D721Med (cell line): ENCODE measurements at regions not wholly inside any gene's neighbourhood (a gene's known extent, or its start where the extent isn't known, plus 50 kb on each side); places are given as distances from the start of the nearest gene placed in this dataset.

Source experiments
- DNase-seq: peaks from one replicate; pipeline ENCODE4 v3.0.0; 2011; ENCODE audit warnings: low spot score; ENCODE audit not compliant: insufficient read length
- FAIRE-seq: peaks from 2 replicates; lab custom pipeline; 2011; peaks lifted over from hg19 to GRCh38; lab: Jason Lieb, UNC
- TF ChIP-seq, protein P1 (sequence below): IDR thresholded peaks from 2 replicates; pipeline ENCODE4 v1.5.1; 2012; ENCODE audit warnings: mild to moderate bottlenecking, control low read depth; ENCODE audit not compliant: insufficient read depth; ENCODE audit errors: missing control alignments

DNA sequence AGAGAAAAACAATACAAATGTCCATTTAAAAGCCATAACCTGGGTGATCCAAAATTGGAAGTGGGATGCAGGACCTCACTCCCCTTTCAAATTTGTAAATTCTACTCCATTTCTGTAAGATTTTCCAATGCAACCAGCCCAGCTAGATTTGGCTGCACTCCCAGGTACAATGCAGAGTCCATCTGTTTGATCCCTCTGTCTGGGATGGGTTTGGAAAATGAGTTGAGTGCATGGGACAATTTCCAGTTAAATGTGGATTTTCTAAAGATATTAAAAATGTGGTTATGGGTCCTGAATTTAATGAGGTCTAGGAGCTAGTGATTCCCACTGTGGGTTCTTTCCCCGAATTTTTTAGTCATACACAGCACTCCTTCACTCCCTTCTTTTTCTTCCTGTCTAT, 104.0 kb upstream of the ATP10B start:
- TF ChIP-seq, protein P1, sequence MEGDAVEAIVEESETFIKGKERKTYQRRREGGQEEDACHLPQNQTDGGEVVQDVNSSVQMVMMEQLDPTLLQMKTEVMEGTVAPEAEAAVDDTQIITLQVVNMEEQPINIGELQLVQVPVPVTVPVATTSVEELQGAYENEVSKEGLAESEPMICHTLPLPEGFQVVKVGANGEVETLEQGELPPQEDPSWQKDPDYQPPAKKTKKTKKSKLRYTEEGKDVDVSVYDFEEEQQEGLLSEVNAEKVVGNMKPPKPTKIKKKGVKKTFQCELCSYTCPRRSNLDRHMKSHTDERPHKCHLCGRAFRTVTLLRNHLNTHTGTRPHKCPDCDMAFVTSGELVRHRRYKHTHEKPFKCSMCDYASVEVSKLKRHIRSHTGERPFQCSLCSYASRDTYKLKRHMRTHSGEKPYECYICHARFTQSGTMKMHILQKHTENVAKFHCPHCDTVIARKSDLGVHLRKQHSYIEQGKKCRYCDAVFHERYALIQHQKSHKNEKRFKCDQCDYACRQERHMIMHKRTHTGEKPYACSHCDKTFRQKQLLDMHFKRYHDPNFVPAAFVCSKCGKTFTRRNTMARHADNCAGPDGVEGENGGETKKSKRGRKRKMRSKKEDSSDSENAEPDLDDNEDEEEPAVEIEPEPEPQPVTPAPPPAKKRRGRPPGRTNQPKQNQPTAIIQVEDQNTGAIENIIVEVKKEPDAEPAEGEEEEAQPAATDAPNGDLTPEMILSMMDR: no peak
- no peak for FAIRE-seq
- no peak for DNase-seq

DNA sequence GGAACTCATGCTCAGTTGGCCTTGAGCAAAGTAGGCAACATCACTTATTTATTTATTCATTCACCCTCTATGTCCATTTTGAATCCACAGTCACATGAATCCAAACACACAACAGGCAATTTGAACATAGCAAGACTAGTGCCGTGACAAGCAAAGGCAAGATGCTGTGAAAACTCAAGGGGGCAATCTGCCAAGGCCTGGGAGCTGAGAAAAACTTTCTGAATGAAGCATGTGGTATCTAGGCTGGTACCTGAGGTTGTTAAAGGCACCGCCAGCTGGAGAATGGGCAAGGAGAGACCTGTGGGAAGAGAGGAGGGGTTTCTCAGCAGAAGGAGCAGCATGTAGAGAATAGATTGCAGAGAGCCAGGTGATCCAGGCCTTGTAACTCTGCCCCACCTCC, 98.3 kb upstream of the ATP10B start:
- DNase-seq (no peak), FAIRE-seq (no peak)
- TF ChIP-seq, protein P1: no peak

DNA sequence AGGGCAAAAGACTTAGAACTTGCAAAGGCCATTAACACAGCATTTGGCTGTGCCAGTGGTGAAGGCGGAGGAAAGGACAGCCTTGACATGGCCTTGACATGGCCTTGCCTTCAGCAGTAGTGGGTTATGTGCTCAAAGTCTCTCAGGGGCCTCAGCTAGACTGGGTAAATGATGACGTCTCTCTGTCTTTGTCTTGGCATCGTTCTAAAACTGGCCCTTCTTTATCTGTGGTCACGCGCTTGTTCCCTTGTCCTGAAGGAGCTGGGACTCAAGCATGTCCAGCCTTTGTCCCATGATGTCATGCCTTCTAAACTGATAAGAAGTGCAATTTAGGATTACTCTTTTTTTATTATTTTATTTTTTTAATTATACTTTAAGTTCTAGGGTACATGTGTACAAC, 88.7 kb upstream of the ATP10B start:
- TF ChIP-seq, protein P1: no peak
- DNase-seq (no peak), FAIRE-seq (no peak)

DNA sequence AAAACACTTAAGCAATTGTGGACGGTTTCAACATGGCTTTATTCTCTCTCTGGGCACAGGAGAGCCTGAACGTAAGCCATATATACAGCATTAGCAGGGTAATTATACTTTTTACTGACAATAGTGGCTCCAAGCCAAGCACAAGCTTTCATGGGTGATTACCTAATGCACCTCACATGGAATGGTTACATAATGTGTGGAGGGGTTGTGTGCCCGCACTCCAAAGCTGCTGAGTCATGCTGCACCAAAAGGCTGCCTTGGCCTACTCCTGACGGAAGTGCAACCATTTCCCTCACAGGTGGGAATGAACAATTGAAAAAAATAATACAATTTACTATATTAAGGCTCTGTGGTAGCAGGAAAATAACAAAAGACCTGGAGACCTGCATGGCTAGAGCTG, 86.5 kb upstream of the ATP10B start:
- TF ChIP-seq, protein P1: no peak
- DNase-seq (no peak), FAIRE-seq (no peak)

DNA sequence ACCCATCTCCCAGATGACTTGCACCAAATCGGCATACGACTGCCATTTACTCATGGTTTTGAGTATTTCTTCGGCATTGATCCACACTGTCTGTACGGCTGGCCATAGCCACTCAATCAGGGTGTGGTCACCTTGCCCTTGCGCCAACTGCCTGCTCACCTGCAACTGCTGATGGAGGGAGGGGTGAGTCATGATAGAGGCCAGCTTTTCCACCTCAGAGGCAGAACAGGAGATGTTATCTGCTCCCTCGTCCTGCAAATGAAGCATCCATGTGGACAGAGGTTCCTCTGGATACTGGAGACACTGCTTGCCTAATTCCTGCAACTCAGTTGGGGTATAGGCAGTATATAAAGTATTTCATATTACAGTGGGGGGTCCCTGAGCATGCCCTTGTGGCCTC, 85.6 kb upstream of the ATP10B start:
- TF ChIP-seq, protein P1: no peak
- FAIRE-seq (no peak), DNase-seq (no peak)

DNA sequence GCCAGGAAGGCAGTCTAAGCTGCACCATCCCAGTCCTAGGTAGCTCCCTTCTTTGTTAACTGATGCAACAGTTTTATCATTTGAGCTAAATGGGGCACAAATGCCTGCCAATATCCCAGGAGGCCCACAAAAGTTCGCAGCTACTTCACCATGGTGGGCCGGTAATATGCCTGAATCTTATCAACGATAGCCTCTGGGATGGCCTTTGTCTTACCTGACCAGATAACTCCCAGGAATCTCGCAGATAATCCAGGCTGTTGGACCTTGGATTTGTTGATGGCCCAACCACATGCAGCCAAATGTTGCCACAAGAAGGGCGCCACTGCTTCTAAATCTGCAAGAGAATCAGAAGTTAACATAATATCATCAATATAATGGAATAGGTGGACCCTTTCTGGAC, 83.8 kb upstream of the ATP10B start:
- FAIRE-seq (no peak), DNase-seq (no peak)
- TF ChIP-seq, protein P1: no peak

DNA sequence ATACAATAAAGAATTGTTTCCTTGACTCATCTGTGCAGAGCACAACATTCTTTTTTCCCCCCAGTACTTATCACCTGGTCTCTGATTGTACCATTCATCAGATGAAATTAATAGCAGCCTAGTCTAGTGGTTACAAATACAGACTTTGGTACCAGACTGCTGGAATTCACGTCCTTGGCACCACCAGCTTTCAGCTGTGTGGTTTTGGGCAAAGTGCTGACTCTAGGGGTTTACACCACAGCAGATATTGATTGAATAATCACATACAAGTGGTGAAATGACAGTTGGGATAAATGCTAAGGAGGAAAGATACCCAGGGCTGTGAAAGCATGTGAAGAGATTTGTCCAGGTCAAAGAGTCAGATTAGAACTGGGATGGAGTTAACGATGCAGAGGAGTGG, 79.3 kb upstream of the ATP10B start:
- FAIRE-seq (no peak), DNase-seq (no peak)
- TF ChIP-seq, protein P1: no peak
